HG03521 (cell line): ENCODE measurements at regions not wholly inside any gene's neighbourhood (a gene's known extent, or its start where the extent isn't known, plus 50 kb on each side); places are given as distances from the start of the nearest gene placed in this dataset.
"Not testable (repeated sequence)": the region's sequence is repeated elsewhere in the genome, so short reads cannot be mapped to it uniquely, and the experiment has no call there.

Experiments used
- ATAC-seq: cut with Tn5 transposase; IDR thresholded peaks from one replicate; pipeline ENCODE4 v1.9.1; 2021; ENCODE audit warnings: mild to moderate bottlenecking, moderate library complexity; ENCODE audit not compliant: unreplicated experiment

DNA sequence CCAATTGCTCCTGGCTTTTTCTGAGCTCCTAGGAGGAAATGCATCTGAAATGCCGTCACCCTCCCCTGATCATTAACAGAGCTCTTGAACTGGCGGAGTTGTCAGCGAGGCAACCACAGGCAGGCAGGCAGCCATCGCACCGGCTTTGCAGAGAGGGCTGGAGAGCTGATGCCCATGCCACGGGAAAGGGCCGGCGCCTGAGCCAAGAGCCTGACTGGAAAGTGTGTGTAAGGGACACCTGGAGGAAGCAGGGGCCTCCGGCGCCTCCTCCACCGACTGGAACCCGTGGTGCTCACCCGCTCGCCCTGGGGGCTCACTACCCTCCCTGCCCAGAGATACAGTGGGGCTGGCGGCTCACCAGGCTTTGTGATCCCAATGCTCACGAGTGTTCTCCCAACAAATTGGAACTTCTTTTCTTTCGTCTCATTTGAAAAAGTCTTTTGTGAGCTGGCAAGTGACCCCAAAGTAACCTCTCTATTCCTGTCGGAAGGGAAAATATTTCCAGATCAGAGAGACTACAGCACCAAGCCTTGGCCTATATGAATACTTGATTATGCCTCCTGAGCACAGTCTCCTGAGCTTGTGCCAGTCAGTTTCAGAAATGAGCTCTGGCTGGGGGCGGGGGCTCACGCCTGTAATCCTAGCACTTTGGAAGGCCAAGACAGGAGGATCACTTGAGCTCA, 97.7 kb upstream of the SLC25A33 start:
- no peak for ATAC-seq

DNA sequence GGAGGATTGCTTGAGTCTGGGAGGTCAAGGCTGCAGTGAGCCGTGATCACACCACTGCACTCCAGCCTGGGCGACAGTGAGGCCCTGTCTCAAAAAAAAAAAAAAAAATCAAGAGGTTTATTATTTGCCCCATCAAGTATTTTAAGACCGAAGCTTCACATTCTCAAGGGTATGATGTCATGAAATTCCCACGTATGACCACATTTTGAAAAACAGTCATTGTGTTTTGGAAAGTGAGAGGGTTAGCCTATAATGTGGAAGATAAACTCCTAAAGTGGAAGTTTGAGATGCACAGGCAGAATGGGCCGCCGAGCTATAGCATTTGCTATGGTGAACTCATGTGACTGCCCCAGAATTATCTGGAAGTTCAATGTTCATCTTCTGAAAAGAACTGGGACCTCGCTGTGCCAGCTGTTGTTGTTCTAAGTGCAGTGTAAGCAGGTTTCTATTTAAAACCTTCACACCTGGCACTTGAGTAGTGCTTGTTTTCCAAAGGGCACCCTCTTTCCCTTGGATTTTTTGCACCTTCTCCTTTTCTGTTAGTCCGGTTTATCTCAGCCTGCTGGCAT, 96.9 kb upstream of the SLC25A33 start:
- ATAC-seq: no peak

DNA sequence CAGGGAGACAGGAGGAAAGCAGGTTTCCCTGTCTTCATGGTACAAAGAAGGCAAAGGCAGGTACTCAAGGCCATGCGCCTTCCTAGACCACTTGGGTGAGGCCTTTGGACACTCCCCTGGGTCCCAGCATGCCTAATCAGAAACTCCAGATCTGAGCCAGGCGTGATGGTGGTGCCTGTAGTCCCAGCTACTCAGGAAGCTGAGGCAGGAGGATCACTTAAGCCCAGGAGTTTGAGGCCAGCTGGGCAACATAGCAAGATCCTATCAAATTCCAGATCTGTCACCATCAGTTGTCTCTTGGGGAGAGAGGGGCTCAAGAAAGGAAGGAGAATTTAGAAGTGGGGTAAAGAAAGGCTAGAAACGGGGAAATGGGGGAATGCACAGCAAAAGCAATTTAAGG, 96.3 kb upstream of the SLC25A33 start:
- no peak for ATAC-seq

DNA sequence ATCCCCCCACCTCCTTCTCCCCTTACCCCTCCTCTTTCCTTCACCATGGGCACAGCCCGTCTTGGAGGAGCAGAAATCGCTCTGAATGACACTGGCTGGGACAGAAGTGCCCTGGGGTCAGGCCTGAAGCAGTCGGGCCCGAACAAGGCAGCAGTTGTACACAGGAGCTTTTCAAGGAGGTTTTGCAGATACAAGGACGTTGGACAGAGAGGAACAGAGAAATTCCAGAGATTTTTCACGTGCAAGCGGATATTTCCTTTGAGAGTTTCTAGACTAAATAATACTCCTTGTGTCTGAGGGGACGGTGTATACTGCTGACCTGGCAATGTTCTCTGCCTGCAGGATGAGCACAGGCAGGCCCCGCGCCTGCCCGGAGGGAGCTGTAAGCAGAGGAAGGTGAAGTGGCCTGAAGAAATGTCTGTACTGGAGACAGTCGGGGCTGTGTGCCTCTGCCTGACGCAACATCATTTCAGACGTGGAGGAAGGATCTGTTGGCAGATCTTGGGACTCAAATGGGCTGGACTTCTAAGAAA, 95.3 kb upstream of the SLC25A33 start:
- no peak for ATAC-seq

DNA sequence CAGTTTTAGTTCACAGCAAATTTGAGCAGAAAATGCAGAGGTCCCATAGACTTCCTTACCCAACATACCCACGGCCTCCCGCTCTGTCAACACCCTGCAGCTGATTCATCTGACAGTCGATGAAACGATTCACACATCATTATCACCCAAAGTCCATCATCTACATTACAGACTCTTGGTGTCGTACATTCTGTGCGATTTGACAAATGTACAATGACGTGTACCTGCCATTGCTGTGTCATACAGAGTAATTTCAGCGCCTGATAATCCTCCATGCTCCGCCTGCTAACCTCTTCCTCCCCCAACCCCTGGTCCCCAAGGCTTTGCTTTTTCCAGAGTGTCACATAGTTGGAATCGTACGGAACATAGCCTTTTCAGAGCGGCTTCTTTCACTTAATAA, 94.7 kb upstream of the SLC25A33 start:
- no peak for ATAC-seq

DNA sequence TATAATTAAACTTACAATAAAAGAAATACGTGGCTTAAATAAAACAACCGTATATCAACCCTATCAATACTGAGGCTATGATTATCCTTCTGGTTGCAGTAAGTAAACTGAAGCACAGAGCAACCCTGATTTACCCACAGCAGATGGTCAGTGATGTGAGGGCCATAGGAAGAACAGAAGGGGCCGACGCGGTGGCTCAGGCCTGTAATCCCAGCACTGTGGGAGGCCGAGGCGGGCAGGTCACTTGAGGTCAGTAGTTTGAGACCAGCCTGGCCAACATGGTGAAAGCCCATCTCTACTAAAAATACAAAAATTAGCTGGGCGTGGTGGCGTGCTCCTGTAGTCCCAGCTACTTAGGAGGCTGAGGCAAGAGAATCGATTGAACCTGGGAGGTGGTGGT, 94.2 kb upstream of the SLC25A33 start:
- not testable (repeated sequence) for ATAC-seq

DNA sequence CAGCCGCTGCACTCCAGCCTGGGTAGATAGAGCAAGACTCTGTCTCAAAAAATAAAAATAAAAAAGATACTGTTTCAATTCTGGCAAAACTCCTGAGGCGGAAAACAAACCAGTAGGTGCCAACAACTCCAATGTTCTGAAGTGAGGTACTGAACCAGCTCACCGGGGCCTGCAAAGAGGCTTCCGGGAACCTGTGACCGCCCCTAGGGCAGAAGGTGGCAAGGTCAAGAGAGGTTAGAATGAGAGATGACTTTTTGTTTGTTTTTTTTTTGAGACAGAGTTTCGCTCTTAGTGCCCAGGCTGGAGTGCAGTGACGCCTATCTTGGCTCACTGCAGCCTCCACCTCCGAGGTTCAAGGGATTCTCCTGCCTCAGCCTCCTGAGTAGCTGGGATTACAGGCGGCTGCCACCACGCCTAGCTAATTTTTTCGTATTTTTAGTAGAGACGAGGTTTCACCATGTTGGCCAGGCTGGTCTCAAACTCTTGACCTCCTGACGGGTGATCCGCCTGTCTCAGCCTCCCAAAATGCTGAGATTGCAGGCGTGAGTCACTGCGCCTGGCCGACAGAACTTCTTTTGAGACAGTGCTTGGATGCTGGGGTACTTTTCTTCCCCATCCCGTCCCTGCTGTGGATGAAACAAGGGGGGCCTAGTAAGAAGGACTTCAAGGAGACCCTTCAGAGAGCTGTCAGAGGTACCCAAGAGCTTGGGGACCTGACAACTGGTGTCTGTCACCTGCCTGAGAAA, 91.9 kb upstream of the SLC25A33 start:
- ATAC-seq: no peak

DNA sequence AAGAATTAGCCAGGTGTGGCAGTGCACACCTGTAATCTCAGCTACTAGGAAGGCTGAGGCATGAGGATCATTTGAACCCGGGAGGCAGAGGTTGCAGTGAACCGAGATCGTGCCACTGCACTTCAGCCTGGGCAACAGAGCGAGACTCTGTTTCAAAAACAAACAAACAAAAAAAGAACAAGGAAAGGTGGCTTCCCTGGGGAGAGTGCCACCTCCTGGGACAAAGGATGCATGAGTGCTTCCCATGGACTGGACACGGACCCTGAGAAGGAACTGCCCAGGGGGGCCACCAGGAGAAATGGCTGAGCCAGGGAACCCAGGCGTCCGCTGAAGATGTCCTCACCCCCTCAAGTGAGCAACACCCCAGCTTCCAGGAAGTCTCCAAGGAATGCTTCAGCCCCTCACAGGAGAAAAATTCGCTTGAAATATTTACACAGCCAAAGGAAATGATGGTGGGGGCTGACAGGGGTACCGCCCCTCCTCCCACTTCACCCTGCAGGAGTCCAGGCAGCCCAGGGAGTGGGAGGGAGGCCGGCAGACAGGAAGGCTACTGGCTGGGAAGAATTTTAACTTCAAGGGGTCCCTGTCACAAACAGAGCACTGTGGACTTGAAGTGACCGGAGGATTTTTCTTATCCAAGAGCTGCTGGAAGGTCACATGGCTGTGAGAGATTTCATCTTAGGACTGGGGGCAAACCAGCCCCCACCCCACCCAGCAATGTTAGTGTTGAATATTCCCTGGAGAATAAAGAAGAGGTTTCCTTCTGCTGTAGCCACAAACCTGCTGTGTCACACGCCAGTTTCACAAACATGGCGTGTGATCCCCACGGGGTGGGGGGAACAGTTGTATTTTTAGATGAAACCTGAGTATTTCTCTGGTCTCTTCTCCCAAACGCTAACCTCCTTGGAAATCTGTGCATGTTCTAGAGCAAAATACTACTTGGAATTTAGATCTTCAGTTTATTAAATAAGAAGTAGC, 90.8 kb upstream of the SLC25A33 start:
- no peak for ATAC-seq

DNA sequence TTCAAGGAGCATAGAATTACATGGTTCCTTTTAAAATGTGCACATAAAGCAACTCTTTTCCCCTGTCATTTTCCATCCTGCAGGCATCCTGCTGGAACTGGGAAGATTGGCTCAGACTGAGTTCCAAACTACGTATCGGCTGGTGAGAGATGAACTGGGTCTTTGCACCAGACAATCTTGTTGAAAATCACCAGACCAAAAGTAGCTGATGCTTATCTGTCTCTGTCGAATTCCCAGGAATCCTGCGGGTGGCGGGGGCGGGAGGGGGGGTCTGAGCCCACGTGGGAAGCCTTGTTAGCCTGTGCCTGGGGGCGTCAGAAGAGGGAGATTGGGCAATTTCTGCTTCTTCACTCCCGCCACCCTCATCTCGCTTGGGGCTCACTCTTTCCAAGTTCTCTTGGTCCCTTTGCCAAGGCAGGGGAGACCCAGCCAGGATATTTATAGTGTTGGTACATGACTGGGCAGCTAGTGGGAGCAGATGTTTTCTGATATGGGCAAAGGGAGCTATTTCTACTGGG, 90.1 kb upstream of the SLC25A33 start:
- ATAC-seq: no peak

DNA sequence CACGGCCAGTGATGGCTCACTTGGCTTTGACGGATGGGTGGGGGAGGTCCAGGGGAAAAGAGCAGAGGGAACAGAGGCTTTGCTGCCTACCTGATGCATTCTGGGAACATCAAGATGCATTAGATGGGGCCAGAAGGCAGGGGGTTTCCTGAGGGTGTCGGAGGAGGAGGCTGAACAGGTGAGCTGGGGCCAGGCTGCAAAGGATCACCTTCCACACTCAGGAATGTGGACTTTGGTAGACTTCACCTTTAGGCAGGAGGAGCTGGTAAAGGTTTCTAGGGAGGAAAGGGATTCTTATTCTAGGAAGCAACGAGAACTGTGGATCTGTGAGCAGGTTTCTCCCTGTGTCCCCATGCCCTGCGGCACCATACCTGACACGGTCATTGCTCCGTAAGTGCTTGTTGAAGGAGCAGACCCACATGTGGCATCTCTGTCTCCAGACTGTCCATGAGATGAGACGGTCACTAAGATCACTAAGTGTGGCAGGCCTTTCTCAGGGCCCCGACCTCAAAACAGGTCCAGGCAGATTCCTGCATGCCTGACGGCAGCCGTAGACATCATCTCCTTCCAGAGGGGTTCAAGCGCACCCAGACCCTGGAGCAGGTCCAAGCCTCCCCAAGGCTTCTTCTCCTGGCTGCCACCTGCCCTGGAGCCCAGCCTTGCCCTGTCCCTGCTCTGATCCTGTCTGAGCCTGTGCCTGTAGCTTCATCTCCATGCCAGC, 89.1 kb upstream of the SLC25A33 start:
- ATAC-seq: no peak

DNA sequence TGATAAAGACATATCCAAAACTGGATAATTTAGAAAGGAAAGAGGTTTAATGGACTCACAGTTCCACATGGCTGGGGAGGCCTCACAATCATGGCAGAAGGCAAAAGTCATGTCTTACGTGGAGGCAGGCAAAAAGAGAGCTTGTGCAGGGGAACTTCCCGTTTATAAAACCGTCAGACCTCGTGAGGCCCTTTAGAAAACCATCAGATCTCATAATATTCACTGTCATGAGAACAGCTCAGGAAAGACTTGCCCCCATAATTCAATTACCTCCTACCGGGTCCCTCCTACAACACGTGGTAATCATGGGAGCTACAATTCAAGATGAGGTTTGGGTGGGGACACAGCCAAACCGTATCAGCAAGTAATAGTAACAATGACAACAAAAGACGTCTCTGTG, 88.2 kb upstream of the SLC25A33 start:
- no peak for ATAC-seq

DNA sequence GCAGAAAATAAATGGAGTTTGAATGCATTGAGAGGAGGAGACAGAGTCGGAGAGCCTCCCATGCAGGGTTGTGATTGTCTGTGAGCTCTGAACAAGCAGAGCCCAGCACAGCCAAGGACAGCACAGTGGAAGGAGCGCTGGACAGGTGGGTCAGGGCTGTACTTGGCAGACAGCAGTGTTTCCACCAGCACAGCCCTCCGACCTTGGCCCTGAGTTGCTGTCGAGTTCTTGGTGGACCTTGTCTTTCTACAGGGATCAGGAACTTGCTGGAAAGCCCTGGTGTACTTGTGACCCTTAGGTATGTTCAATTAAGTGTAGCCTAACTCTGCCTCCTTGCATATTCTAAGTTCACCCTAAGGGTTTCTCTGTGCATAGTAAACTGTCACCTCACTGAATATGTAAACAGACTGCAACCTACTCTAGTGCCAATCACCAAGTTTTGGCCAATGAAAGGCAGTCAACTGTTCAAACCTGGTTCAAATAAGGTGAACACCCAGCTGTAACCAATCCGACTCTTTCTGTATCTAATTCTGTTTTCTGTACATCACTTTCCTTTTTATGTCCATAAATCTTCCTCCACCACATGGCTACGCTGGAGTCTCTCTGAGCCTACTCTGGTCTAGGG, 86.6 kb upstream of the SLC25A33 start:
- no peak for ATAC-seq

DNA sequence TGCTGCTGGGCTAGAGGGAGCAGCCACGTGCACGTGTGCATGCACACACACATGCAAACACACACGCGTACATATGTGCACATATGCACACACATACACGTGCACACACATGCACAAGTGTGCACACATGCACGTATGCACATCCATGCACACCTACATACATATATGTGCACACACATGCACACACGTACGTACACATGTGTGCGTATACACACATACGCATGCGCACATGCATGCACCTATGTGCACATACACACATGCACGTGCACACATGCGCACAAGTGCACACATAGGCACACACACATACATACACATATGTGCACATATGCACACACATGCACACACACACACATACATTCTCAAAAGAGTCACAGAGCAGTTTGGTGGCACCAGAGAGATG, 85.9 kb upstream of the SLC25A33 start:
- no peak for ATAC-seq

DNA sequence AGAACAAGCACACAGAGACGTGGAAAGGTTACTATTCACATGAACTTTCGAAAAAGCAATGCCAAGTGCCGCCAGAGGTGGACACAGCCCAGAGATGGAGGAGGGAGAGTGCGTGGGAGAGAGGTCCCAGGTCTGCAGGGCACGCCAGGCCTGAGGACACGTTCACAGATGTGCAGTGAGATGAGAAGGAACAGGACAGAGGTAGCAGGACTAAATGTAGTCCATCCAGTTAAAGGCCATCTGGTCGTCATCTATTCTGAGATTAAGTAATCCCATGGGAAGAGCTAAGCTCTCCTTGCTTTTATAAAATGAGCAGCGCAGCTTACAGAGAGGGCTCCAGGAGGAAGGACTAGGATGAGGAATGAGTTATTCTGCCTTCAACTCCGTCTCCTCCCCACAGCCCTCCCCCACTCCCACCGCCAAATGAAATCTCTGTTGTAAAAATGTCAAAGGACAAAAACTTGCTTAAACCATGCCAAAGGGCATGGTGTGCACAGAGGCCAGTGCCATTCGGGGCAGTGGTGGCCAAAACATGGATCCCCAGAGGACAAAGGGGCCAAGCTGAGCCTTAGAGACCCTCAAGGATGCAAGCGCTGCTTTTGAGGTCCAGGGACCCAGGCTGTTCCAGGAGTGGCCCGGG, 85.4 kb upstream of the SLC25A33 start:
- no peak for ATAC-seq

DNA sequence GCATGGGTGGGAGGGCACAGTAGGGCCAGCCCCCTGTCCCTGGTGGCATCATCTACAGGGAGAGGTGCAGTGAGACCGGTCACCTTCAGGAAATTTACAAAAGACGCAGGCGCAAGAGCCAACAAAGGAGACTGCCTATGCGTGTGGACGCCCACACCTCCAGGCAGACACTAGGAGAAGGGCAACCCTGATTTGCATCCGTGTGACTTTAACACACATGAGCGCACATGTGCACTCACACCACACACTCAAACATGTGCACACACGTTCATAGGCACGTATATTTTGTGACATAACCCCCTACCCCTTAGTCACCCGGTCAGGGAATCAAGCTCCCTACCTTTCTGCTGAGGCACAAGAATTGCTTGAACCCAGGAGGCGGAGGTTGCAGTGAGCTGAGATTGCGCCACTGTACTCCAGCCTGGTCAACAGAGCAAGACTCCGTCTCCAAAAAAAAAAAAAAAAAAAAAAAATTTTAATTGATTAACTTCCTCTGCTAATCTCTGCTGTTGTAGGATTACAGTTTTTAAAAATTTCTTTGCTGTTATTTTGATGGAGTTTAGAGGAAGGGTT, 84.7 kb upstream of the SLC25A33 start:
- no peak for ATAC-seq

DNA sequence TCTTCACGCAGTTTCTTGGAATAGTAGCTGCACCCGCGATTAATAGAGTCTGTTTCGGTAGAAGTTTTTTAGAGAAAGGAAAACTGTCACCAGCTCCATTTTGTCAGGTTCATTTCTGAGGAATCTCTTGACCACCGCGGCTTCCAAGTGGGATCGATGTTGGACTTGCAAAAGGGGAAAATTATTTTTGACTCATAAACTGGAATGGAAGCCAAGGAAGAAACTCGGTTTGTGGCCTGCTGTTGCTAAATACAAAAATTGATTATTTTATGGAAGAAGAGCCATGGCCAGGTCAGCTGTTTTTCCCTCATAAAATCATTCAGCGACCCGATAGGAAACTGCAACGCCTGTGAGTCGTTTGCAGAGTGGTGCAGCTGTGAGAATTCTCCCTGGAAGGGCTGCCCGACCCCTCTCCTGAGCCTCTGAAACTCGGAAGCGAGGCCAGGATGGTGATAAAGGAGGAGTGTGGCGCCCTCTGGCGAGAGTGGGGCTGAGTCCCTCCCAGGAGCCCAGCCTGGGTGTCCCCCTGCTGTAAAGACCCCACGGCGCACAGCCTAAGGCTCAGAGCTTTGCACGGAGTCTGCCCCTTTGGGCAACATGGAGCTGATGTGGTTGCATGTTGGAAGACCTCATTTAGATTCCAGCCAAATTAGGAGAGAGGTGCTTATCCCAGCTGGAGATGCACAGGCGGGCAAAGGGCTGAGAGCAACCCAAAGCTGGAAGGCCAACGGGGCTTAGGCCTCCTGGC, 83.6 kb upstream of the SLC25A33 start:
- no peak for ATAC-seq

DNA sequence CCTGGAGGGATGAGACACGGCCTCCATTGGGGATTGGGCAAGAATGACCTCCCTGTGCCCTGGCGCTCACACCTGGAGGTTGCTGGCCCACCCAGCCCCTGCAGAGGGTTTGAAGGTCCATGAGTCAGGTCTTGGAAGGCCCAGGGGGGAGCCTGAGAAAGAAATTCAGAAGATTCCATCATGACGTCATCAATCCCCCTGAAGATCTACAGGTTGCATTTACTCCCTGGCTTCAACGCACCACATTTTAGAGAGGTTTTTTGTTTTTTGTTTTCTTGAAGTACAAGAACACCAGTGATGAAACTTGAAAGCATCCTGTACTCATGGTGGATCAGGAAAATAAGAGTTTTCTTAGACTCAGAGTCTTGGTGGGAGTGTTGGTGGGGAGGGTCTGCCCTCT, 82.4 kb upstream of the SLC25A33 start:
- ATAC-seq: no peak

DNA sequence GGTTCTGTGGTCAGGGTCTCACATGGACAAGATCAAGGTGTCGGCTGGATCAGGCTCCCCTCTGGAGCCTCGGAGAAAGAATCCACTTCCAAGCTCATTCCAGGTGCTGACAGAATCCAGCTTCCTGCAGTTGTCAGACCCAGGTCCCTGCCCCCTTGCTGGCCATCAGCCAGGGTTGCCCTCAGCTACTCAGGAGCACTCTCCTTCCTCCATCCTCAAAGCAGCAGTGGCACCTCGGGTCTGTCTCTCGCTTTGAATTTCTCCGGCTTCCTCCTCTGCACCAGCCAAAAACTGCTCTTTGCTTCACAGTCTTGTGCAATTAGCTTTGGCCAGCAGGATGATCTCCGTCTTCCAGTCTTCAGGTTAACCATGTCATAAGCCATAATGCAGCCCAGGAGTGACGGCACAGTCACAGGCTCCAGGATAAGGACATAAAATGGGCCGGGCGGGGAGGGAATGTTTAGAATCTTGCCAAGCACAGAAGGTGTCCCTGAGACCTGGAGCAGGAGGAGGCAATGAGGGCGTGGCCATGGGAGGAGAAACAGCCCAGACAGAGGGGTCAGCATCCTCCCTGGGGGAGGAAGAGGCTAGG, 79.4 kb upstream of the SLC25A33 start:
- ATAC-seq: no peak
